HUES64 (cell line): ENCODE measurements at regions not wholly inside any gene's neighbourhood (a gene's known extent, or its start where the extent isn't known, plus 50 kb on each side); places are given as distances from the start of the nearest gene placed in this dataset.

Source experiments
- H3K27ac ChIP-seq: 2 replicates; pipeline ENCODE4 v1.7.0; 2013; ENCODE audit warnings: low read depth, low read length, inconsistent platforms
- H3K27me3 ChIP-seq: 2 replicates; pipeline ENCODE4 v1.6.1; 2013; ENCODE audit warnings: mild to moderate bottlenecking, low read length; ENCODE audit not compliant: insufficient read depth
- H3K36me3 ChIP-seq: 2 replicates; pipeline ENCODE4 v1.6.1; 2013; ENCODE audit warnings: mild to moderate bottlenecking, low read length; ENCODE audit not compliant: insufficient read depth
- H3K4me1 ChIP-seq: 2 replicates; pipeline ENCODE4 v1.6.1; 2013; ENCODE audit warnings: mild to moderate bottlenecking, low read length, moderate library complexity; ENCODE audit not compliant: insufficient read depth
- H3K4me3 ChIP-seq: 2 replicates; pipeline ENCODE4 v1.5.1; 2013; ENCODE audit warnings: mild to moderate bottlenecking, low read length, moderate library complexity
- H3K9ac ChIP-seq: 2 replicates; pipeline ENCODE4 v1.6.1; 2013; ENCODE audit warnings: mild to moderate bottlenecking, low read depth, low read length
- H3K9me3 ChIP-seq: 2 replicates; pipeline ENCODE4 v1.6.1; 2013; ENCODE audit warnings: low read depth, low read length; ENCODE audit not compliant: insufficient read depth
- WGBS: fragments of 150-250, 120-280 bp; methylation state at CpG from one replicate; pipeline ENCODE4 v1.1.7; 2013; ENCODE audit warnings: missing lambda C conversion rate; 5-methylcytosine and 5-hydroxymethylcytosine counted together

DNA sequence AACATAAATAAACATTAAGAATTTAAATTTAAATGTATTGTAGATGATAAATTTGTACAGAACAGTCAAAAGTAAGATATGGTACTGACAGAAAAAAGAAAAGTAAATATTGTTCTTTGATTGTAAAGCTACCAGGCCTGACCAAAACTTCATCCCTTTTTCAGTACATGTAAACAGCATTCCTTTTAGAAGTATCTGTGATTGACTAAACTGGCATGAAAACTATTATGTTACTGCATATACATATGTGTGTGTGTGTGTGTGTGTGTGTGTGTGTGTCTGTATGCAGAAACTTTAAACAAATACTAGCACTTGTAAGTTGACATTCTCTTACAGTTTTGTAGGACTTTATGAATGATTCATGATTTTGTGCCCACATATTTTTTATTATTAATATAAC lies 270.9 kb downstream of the C12orf50 start:
- Histone ChIP-seq H3K4me3 (no peak overlapping the region), H3K9ac (no peak overlapping the region), H3K36me3 (no peaks in the 10 kb centered on the region), H3K27me3 (no peaks in the 10 kb centered on the region), H3K4me1 (no peaks in the 10 kb centered on the region), H3K27ac (no peak overlapping the region), H3K9me3 (no peaks in the 10 kb centered on the region)

- Histone ChIP-seq H3K27me3 (no peaks in the 10 kb centered on the region), H3K9ac (no peak overlapping the region), H3K4me3 (no peak overlapping the region), H3K27ac (no peak overlapping the region), H3K9me3 (no peaks in the 10 kb centered on the region), H3K4me1 (no peaks in the 10 kb centered on the region), H3K36me3 (no peaks in the 10 kb centered on the region)
- WGBS: 97% methylated on average over 3 of the region's 3 CpGs
Measured at GRCh38 chr12:87756721-87757120, 272.5 kb downstream of the C12orf50 start.

GRCh38 chr12:87756111-87756510 lies 273.1 kb downstream of the C12orf50 start:
- Histone ChIP-seq H3K27me3 (no peaks in the 10 kb centered on the region), H3K36me3 (no peaks in the 10 kb centered on the region), H3K4me3 (no peak overlapping the region), H3K27ac (no peak overlapping the region), H3K9ac (no peak overlapping the region), H3K9me3 (no peaks in the 10 kb centered on the region), H3K4me1 (no peaks in the 10 kb centered on the region)
- 96% methylated on average over 4 of the region's 4 CpGs for WGBS

- H3K9ac ChIP-seq: no peak overlapping the region
- 100% methylated on average over 2 of the region's 2 CpGs for WGBS
Measured at GRCh38 chr12:87728931-87729593, 300.1 kb downstream of the C12orf50 start.

DNA sequence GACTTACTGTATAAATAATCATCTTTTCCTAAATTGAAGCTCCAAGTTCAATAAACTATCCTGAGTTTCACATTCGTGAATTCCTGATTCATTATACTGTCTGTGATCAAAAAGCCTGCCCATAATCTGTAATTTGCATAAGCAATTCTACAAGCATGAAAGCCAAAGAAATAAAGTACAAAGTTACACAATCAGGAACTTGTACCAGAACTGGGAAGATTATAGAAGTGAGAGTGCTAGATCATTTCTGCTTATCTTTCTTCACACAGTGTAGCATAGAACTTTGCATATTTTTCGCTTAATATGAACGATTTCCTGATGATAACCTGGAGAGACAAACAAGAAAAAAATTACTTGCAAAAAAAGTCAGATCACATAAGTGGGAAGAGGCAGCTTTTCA lies 308.2 kb downstream of the C12orf50 start:
- Histone ChIP-seq H3K27me3 (no peaks in the 10 kb centered on the region), H3K4me3 (no peak overlapping the region), H3K36me3 (no peaks in the 10 kb centered on the region), H3K4me1 (no peaks in the 10 kb centered on the region), H3K9ac (no peak overlapping the region), H3K27ac (no peak overlapping the region), H3K9me3 (no peaks in the 10 kb centered on the region)
- WGBS: 87% methylated on average over 3 of the region's 3 CpGs

More at GRCh38 chr12:87728931-87729593, 300.1 kb downstream of the C12orf50 start:
- H3K36me3 ChIP-seq: no peaks in the 10 kb centered on the region
- no peak overlapping the region for H3K4me3 ChIP-seq
- no peak overlapping the region for H3K27ac ChIP-seq
- no peaks in the 10 kb centered on the region for H3K9me3 ChIP-seq
- H3K27me3 ChIP-seq: no peaks in the 10 kb centered on the region
- no peaks in the 10 kb centered on the region for H3K4me1 ChIP-seq

DNA sequence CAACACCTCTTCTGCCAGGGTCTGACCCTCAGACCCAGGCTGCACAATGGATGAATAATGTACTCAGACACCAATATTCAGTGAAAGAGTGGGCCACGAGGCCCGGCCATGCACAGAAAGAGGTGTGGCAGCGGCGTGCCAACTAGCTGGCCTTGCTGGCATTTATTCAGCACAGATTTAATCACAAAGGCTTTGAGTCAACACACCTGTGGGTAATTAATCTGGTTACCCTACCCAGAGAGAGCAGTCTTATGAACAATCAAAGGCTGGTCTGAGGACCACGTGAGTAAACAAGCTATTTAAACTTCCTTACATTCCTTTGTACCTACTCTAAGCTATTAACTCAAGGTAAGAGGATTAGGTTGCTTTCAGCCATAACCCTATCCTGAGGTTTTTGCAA lies 324.8 kb downstream of the C12orf50 start:
- Histone ChIP-seq H3K4me1 (no peaks in the 10 kb centered on the region), H3K9me3 (no peaks in the 10 kb centered on the region), H3K27ac (no peak overlapping the region), H3K9ac (no peak overlapping the region), H3K27me3 (no peaks in the 10 kb centered on the region), H3K4me3 (no peak overlapping the region), H3K36me3 (no peaks in the 10 kb centered on the region)
- 95% methylated on average over 5 of the region's 5 CpGs for whole genome bisulfite sequencing

- no peaks in the 10 kb centered on the region for H3K36me3 ChIP-seq
- H3K9ac ChIP-seq: no peak overlapping the region
- H3K27me3 ChIP-seq: no peaks in the 10 kb centered on the region
- no peak overlapping the region for H3K4me3 ChIP-seq
- 97% methylated on average over 4 of the region's 7 CpGs for WGBS
- no peaks in the 10 kb centered on the region for H3K9me3 ChIP-seq
- H3K4me1 ChIP-seq: peaks cover 12% of the 10 kb centered on the region
- no peak overlapping the region for H3K27ac ChIP-seq
Measured at GRCh38 chr12:87690236-87690810, 338.9 kb downstream of the C12orf50 start.

GRCh38 chr12:87689196-87689595 lies 340.0 kb downstream of the C12orf50 start:
- Histone ChIP-seq H3K36me3 (no peaks in the 10 kb centered on the region), H3K27ac (no peak overlapping the region), H3K4me1 (peaks cover 12% of the 10 kb centered on the region), H3K9ac (no peak overlapping the region), H3K9me3 (no peaks in the 10 kb centered on the region), H3K27me3 (no peaks in the 10 kb centered on the region), H3K4me3 (no peak overlapping the region)
- 100% methylated on average over 2 of the region's 2 CpGs for WGBS

GRCh38 chr12:87687362-87687761 lies 341.8 kb downstream of the C12orf50 start:
- Histone ChIP-seq H3K9me3 (no peaks in the 10 kb centered on the region), H3K27ac (no peak overlapping the region), H3K4me3 (no peak overlapping the region), H3K4me1 (peaks cover 12% of the 10 kb centered on the region), H3K36me3 (no peaks in the 10 kb centered on the region), H3K9ac (no peak overlapping the region), H3K27me3 (no peaks in the 10 kb centered on the region)
- 69% methylated on average over 5 of the region's 6 CpGs for WGBS

DNA sequence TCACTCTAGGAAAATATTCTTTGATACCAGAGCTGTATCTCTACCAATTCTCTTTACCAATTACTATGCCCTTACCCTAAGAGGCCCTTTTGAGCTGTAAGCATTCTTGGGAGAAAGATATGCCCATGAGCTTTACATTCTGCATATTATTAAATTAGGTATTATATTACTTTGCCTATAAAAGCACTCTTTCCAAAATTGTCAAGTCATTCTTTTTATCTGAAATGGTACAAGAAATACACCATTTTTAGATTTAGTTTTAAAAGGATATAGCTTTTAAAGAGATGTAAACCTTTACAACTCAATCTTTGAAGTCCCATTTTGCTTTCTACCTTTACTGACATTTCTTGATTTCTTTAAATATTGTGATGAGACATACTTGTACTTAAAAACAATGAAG lies 343.5 kb downstream of the C12orf50 start:
- Histone ChIP-seq H3K27me3 (no peaks in the 10 kb centered on the region), H3K9ac (no peak overlapping the region), H3K4me1 (peaks cover 12% of the 10 kb centered on the region), H3K9me3 (no peaks in the 10 kb centered on the region), H3K27ac (no peak overlapping the region), H3K4me3 (no peak overlapping the region), H3K36me3 (no peaks in the 10 kb centered on the region)

GRCh38 chr12:87679251-87679650 lies 349.9 kb downstream of the C12orf50 start:
- Histone ChIP-seq H3K9me3 (no peaks in the 10 kb centered on the region), H3K4me1 (no peaks in the 10 kb centered on the region), H3K27ac (no peak overlapping the region), H3K27me3 (no peaks in the 10 kb centered on the region), H3K36me3 (no peaks in the 10 kb centered on the region), H3K4me3 (no peak overlapping the region), H3K9ac (no peak overlapping the region)
- 75% methylated on average over 1 of the region's 2 CpGs for WGBS

- no peak overlapping the region for H3K27ac ChIP-seq
- no peak overlapping the region for H3K4me3 ChIP-seq
- no peaks in the 10 kb centered on the region for H3K9me3 ChIP-seq
- H3K9ac ChIP-seq: no peak overlapping the region
- no peaks in the 10 kb centered on the region for H3K36me3 ChIP-seq
- no peaks in the 10 kb centered on the region for H3K27me3 ChIP-seq
- no peaks in the 10 kb centered on the region for H3K4me1 ChIP-seq
Measured at GRCh38 chr12:87678453-87678852, 350.7 kb downstream of the C12orf50 start.
